Epithelial cell of proximal tubule (primary cell): ENCODE measurements at regions not wholly inside any gene's neighbourhood (a gene's known extent, or its start where the extent isn't known, plus 50 kb on each side); places are given as distances from the start of the nearest gene placed in this dataset.
"Not testable (repeated sequence)": the region's sequence is repeated elsewhere in the genome, so short reads cannot be mapped to it uniquely, and the experiment has no call there.

Experiments used
- DNase-seq: peaks from one replicate; pipeline ENCODE4 v3.0.0-alpha.2; 2011; ENCODE audit warnings: low read depth
- H3K4me3 ChIP-seq: 2 replicates; pipeline ENCODE4 v1.5.1; 2011; ENCODE audit warnings: low read depth, mild to moderate bottlenecking, low read length
- TF ChIP-seq, protein P1 (sequence below): conservative IDR thresholded peaks from 2 replicates; pipeline ENCODE4 v1.5.1; 2012; ENCODE audit warnings: low read depth, mild to moderate bottlenecking, low read length

DNA sequence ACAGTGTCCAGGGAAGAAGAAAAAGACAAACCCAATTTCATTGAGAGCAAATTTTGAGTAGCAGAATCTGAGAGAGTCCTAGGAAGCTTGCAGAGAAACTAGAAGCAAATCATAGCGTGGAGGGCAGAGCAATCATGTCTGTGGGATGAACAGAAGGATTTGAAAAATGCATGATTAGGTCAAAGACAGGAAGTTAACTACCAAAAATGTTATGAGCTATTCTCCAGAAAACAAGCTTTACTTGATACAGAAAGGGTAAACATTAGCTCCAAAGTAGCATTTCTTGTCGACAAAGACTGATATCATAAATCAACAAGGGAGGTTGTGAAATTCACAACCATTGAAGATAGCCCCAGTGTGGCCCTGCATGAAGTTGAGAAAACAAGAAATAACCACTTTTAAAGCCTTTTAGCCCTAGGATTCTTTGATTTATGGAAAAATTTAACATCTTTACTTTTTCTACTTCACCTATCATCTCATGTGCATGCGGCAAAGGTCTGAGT, 97.7 kb upstream of the MEGF10 start:
- no peak for DNase-seq
- H3K4me3 ChIP-seq = no peak overlapping the region
- TF ChIP-seq, protein P1, sequence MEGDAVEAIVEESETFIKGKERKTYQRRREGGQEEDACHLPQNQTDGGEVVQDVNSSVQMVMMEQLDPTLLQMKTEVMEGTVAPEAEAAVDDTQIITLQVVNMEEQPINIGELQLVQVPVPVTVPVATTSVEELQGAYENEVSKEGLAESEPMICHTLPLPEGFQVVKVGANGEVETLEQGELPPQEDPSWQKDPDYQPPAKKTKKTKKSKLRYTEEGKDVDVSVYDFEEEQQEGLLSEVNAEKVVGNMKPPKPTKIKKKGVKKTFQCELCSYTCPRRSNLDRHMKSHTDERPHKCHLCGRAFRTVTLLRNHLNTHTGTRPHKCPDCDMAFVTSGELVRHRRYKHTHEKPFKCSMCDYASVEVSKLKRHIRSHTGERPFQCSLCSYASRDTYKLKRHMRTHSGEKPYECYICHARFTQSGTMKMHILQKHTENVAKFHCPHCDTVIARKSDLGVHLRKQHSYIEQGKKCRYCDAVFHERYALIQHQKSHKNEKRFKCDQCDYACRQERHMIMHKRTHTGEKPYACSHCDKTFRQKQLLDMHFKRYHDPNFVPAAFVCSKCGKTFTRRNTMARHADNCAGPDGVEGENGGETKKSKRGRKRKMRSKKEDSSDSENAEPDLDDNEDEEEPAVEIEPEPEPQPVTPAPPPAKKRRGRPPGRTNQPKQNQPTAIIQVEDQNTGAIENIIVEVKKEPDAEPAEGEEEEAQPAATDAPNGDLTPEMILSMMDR = no peak

GRCh38 chr5:127196042-127196441, 94.6 kb upstream of the MEGF10 start:
- no peak for DNase-seq
- TF ChIP-seq, protein P1 = no peak

DNA sequence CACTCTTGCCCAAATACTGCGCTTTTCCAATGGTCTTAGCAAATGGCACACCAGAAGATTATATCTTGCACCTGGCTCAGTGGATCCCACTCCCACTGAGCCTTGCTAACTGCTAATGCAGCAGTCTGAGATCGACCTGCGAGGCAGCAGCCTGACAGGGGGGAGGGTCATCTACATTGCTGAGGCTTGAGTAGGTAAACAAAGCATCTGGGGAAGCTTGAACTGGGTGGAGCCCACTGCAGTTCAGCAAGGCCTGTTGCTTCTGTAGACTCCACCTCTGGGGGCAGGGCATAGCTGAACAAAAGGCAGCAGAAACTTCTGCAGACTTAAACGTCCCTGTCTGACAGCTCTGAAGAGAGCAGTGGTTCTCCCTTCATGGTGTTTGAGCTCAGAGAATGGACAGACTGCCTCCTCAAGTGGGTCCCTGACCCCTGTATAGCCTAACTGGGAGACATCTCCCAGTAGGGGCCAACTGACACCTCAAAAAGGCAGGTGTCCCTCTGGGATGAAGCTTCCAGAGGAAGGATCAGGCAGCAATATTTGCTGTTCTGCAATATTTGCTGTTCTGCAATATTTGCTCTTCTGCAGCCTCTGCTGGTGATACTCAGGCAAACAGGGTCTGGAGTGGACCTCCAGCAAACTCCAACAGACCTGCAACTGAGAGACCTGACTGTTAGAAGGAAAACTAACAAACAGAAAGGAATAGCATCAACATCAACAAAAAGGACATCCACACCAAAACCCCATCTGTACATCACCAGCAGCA, 93.0 kb upstream of the MEGF10 start:
- not testable (repeated sequence) for H3K4me3 ChIP-seq, DNase-seq

More at GRCh38 chr5:127196042-127196441, 94.6 kb upstream of the MEGF10 start:
- no peak overlapping the region for H3K4me3 ChIP-seq

DNA sequence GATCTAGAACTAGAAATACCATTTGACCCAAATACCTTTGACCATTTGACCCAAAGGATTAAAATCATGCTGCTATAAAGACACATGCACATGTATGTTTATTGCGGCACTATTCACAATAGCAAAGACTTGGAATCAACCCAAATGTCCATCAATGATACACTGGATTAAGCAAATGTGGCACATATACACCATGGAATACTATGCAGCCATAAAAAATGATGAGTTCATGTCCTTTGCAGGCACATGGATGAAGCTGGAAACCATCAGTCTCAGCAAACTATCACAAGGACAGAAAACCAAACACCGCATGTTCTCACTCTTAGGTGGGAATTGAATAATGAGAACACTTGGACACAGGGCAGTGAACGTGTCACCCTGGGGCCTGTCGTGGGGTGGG, 87.9 kb upstream of the MEGF10 start:
- H3K4me3 ChIP-seq, DNase-seq: not testable (repeated sequence)

- TF ChIP-seq, protein P1 = no peak
- no peak overlapping the region for H3K4me3 ChIP-seq
- DNase-seq = no peak
These were observed 86.8 kb upstream of the MEGF10 start for GRCh38 chr5:127203818-127204217.

DNA sequence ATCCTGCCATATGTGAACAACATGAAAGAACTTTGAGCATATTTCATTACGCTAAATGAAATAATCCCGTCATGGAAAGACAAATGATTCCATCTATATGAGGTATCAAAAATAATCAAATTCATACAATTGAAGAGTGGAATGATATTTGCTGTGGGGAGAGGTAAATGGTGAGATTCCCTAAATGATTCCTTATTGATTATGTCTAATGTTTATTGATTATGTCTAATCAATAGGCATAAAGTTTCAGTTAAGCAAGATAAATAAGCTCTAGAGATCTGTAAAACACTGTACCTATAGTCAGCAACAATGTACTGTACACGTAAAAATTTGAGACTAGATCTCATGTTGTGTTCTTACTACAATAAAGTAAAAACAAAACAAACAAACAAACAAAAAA, 85.4 kb upstream of the MEGF10 start:
- TF ChIP-seq, protein P1 = no peak
- H3K4me3 ChIP-seq = no peak overlapping the region

DNA sequence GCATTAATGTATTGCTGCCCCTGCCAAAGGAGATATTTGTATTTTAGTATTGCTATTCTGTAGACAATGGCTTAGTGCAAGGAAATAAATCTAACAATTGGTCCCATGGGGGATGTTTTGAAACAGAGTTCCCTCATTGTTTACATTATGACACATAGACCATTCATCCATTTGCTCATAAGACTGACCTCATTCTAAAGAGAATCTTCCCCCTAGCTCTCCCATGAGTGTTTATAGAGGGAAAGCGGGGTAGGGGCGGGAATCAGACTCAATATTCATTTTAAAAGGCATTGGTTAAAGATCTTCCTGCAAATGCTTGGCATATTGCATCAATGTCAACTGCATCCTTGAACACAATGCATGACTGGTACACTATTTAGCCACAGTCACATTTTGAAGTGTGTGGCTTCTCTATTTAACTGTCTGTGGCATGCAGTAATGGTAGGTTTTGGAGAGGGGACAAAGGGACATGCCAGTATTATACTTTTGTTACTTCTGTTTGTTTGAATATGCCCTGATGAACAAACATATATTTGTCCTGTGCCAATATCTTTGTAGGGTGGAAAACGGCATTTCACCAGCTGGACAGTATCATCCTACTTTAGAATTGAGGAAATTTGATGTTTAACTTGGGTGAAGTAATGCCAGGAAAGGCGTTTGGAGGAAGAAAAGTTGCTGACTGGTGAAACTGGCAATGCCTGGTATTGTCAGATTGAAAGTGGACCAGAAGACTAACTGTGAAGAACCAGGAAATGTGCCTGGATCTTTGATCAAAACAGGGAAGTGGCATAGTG, 84.1 kb upstream of the MEGF10 start:
- peak; percentile 40 for DNase-seq
- TF ChIP-seq, protein P1 = no peak
- H3K4me3 ChIP-seq = no peak overlapping the region

More for the DNA sequence above, 85.4 kb upstream of the MEGF10 start:
- DNase-seq = no peak
